Activated CD8-positive, alpha-beta T cell treated with anti-CD3 and anti-CD28 coated beads for 36 hours (primary cell): ENCODE measurements at regions not wholly inside any gene's neighbourhood (a gene's known extent, or its start where the extent isn't known, plus 50 kb on each side); places are given as distances from the start of the nearest gene placed in this dataset.

ENCODE experiments used
- ATAC-seq: fragments of 200-7000 bp; cut with Tn5 transposase; one replicate; pipeline ENCODE4 v1.10.0; 2021; ENCODE audit warnings: mild to moderate bottlenecking, moderate library complexity
- CTCF ChIA-PET: fragments of 350-600 bp; sonication (Branson Sonifier 250); formaldehyde crosslinking; loops from one replicate; lab custom pipeline; 2021; ENCODE audit warnings: antibody characterized with exemption; lab: Charles Lee
- POLR2A ChIA-PET: fragments of 350-600 bp; sonication (Branson Sonifier 250); formaldehyde crosslinking; loops from one replicate; lab custom pipeline; 2021; ENCODE audit warnings: antibody characterized with exemption; lab: Charles Lee
- DNase-seq: peaks from one replicate; pipeline ENCODE4 v3.0.0-alpha.2; 2020
- H3K27ac Mint-ChIP-seq: one replicate; pipeline ENCODE4 v1.8.0; 2021; ENCODE audit warnings: mild to moderate bottlenecking, mixed read lengths
- H3K27me3 Mint-ChIP-seq: one replicate; pipeline ENCODE4 v1.8.0; 2021; ENCODE audit warnings: mixed read lengths
- H3K36me3 Mint-ChIP-seq: one replicate; pipeline ENCODE4 v1.8.0; 2021; ENCODE audit warnings: low read depth, mixed read lengths
- H3K4me1 Mint-ChIP-seq: one replicate; pipeline ENCODE4 v1.8.0; 2021; ENCODE audit warnings: low read depth, mixed read lengths
- H3K4me3 Mint-ChIP-seq: one replicate; pipeline ENCODE4 v1.8.0; 2021; ENCODE audit warnings: mild to moderate bottlenecking, moderate library complexity, mixed read lengths
- H3K9me3 Mint-ChIP-seq: one replicate; pipeline ENCODE4 v1.8.0; 2021; ENCODE audit warnings: mixed read lengths
- intact Hi-C: fragments of 100-400 bp; cut with micrococcal nuclease; formaldehyde crosslinking; loops from one replicate; pipeline ENCODE4 v1.10.0; 2022
- TF ChIP-seq, protein P1 (sequence below): fragments of 200-600 bp; IDR thresholded peaks from one replicate; pipeline ENCODE4 v1.8.0; 2022; ENCODE audit warnings: antibody characterized with exemption, mild to moderate bottlenecking

DNA sequence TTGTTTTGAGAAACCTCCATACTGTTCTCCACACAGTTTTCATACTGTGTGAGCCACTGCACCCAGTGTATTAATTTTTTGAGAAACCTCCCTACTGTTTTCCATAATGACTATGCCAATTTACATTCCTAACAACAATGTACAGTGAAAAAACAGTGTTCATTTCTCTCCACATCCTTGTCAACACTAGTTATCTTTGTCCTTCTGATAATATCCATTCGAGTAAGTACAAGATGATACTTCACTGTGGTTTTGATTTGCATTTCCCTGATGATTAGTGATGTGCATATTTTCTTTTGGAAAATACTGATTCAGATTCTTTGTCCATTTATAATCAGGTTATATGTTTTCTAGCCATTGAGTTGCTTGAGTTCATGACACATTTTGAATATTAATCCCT is 462.0 kb downstream of the CDH11 start:
- ChIA-PET POLR2A (no interaction called here), CTCF (no interaction called here)
- Mint-ChIP-seq H3K27ac (no peak overlapping the region), H3K9me3 (peaks cover 3% of the 10 kb centered on the region), H3K36me3 (no peaks in the 10 kb centered on the region), H3K4me1 (no peaks in the 10 kb centered on the region), H3K4me3 (no peak overlapping the region), H3K27me3 (no peaks in the 10 kb centered on the region)
- DNase-seq (no peak), ATAC-seq (no peak)
- intact Hi-C loops: no loop called here
- TF ChIP-seq, protein P1, sequence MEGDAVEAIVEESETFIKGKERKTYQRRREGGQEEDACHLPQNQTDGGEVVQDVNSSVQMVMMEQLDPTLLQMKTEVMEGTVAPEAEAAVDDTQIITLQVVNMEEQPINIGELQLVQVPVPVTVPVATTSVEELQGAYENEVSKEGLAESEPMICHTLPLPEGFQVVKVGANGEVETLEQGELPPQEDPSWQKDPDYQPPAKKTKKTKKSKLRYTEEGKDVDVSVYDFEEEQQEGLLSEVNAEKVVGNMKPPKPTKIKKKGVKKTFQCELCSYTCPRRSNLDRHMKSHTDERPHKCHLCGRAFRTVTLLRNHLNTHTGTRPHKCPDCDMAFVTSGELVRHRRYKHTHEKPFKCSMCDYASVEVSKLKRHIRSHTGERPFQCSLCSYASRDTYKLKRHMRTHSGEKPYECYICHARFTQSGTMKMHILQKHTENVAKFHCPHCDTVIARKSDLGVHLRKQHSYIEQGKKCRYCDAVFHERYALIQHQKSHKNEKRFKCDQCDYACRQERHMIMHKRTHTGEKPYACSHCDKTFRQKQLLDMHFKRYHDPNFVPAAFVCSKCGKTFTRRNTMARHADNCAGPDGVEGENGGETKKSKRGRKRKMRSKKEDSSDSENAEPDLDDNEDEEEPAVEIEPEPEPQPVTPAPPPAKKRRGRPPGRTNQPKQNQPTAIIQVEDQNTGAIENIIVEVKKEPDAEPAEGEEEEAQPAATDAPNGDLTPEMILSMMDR: no peak

DNA sequence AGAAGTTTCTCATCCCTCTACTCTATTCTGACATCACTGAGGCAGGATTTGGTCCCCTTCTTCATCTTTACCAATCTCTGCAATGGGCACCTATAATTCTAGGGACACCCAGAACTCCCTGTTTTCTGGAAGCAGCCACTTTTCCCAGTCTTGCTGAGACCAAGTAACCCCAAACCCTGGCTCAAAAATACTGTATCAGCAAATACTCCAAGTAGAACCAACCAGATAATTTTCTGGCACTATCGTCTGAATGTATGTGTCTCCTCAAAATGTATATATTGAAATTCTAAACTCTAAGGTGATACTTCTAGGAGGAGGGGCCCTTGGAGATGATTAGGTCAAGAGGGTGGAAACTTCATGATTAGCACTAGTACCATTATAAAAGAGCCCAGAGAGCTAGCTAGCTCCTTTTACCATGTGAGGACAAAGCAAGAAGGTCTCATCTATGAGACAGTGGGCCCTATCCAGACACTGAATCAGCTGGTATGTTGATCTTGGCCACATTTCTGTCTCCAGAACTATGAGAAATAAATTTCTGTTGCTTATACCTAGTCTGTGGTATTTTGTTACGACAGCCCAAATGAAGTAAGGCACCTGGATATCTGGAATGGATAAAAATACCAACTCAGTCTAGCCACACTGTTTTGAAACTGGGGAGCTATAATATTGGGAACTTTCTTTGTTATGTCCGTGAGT is 464.4 kb downstream of the CDH11 start:
- Mint-ChIP-seq H3K4me1 (no peaks in the 10 kb centered on the region), H3K36me3 (no peaks in the 10 kb centered on the region), H3K27ac (no peak overlapping the region), H3K4me3 (no peak overlapping the region), H3K27me3 (no peaks in the 10 kb centered on the region), H3K9me3 (peaks cover 6% of the 10 kb centered on the region)
- intact Hi-C loops: no loop called here
- ATAC-seq (no peak), DNase-seq (no peak)
- TF ChIP-seq, protein P1: no peak
- ChIA-PET POLR2A (no interaction called here), CTCF (no interaction called here)

GRCh38 chr16:64656471-64656870 is 465.4 kb downstream of the CDH11 start:
- intact Hi-C loops: no loop called here
- no peak for DNase-seq
- Mint-ChIP-seq H3K27me3 (no peaks in the 10 kb centered on the region), H3K27ac (no peak overlapping the region), H3K4me1 (no peaks in the 10 kb centered on the region), H3K9me3 (peaks cover 6% of the 10 kb centered on the region), H3K4me3 (no peak overlapping the region), H3K36me3 (no peaks in the 10 kb centered on the region)
- ChIA-PET POLR2A (no interaction called here), CTCF (no interaction called here)
- no peak for ATAC-seq
- TF ChIP-seq, protein P1: no peak

DNA sequence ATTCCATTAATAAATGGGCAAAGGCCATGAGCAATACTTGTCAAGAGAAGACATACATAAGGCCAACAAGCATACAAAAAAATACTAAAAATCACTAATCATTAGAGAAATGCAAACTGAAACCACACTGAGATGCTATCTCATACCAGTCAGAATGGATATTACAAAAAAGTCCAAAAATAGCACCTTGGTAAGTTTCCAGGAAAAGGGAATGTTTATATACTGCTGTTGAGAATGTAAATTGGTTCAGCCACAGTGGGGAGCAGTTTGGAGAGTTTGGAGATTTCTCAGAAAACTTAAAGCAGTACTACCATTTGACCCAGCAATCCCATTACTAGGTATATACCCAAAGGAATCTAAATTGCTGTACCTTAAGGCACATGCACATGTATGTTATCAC is 467.7 kb downstream of the CDH11 start:
- intact Hi-C loops: no loop called here
- DNase-seq (no peak), ATAC-seq (no peak)
- Mint-ChIP-seq H3K27ac (no peak overlapping the region), H3K36me3 (no peaks in the 10 kb centered on the region), H3K9me3 (peaks cover 18% of the 10 kb centered on the region), H3K4me3 (no peak overlapping the region), H3K4me1 (no peaks in the 10 kb centered on the region), H3K27me3 (no peaks in the 10 kb centered on the region)
- CTCF ChIA-PET: no interaction called here
- TF ChIP-seq, protein P1: no peak
- POLR2A ChIA-PET: no interaction called here

GRCh38 chr16:64648282-64648681 is 473.6 kb downstream of the CDH11 start:
- Mint-ChIP-seq H3K27ac (no peak overlapping the region), H3K27me3 (no peaks in the 10 kb centered on the region), H3K4me3 (no peak overlapping the region), H3K4me1 (no peaks in the 10 kb centered on the region), H3K36me3 (no peaks in the 10 kb centered on the region), H3K9me3 (peaks cover 21% of the 10 kb centered on the region)
- DNase-seq (no peak), ATAC-seq (no peak)
- intact Hi-C loops: no loop called here
- ChIA-PET POLR2A (no interaction called here), CTCF (no interaction called here)
- TF ChIP-seq, protein P1: no peak
